Esophagus squamous epithelium (tissue), 4 donors: ENCODE measurements at regions not wholly inside any gene's neighbourhood (a gene's known extent, or its start where the extent isn't known, plus 50 kb on each side); places are given as distances from the start of the nearest gene placed in this dataset.

Experiments used
- POLR2A ChIP-seq, 4 donors: fragments of 450-650 bp; IDR thresholded peaks; one replicate each; pipeline ENCODE4 v1.6.1; 2017; ENCODE audit warnings: antibody characterized with exemption in 4 of 4, mild to moderate bottlenecking in 4 of 4, moderate library complexity in 3 of 4
- TF ChIP-seq, protein P1 (sequence below), 6 experiments: fragments of 450-650 bp in 4 of 6; fragments of 200-600 bp in 2 of 6; sonication (generic) in 2 of 6; IDR thresholded peaks; one replicate each; pipeline ENCODE4 v1.5.1; 2016 to 2019; ENCODE audit warnings: antibody characterized with exemption in 6 of 6, mild to moderate bottlenecking in 4 of 6, moderate library complexity in 4 of 6

DNA sequence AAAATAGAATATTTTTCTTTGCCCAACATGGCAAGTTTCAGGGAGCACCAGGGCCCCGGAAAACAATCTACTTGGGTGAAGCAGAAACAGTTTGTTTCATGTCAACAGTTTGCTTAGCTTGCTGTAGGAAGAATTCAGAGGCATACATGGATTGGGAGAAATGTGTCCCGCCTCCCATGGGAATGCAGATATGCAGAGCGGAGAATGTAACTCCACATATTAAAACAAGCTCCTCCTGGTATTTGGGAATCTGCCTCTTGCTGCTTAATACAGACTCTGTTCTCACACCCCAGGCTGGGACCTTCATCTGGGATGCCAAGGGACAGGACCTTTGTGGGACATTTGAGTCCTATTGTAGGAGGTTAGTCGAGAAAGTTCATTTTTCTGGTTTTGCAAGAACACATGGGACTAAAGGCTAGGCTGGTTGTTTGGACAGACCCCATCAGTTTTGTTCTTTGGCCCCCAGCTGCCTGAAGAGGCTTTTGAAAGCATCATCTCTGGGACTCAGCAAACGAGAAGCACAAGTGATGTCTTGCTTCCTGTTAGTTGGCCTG lies 220.5 kb upstream of the ADRA1B start:
- TF ChIP-seq, protein P1, sequence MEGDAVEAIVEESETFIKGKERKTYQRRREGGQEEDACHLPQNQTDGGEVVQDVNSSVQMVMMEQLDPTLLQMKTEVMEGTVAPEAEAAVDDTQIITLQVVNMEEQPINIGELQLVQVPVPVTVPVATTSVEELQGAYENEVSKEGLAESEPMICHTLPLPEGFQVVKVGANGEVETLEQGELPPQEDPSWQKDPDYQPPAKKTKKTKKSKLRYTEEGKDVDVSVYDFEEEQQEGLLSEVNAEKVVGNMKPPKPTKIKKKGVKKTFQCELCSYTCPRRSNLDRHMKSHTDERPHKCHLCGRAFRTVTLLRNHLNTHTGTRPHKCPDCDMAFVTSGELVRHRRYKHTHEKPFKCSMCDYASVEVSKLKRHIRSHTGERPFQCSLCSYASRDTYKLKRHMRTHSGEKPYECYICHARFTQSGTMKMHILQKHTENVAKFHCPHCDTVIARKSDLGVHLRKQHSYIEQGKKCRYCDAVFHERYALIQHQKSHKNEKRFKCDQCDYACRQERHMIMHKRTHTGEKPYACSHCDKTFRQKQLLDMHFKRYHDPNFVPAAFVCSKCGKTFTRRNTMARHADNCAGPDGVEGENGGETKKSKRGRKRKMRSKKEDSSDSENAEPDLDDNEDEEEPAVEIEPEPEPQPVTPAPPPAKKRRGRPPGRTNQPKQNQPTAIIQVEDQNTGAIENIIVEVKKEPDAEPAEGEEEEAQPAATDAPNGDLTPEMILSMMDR (IDR thresholded peaks at IDR 0.05): no peak
- no peak for TF ChIP-seq POLR2A (IDR thresholded peaks at IDR 0.05)
